HG02571 (cell line): ENCODE measurements at regions not wholly inside any gene's neighbourhood (a gene's known extent, or its start where the extent isn't known, plus 50 kb on each side); places are given as distances from the start of the nearest gene placed in this dataset.

Experiments
- ATAC-seq: cut with Tn5 transposase; IDR thresholded peaks from one replicate; pipeline ENCODE4 v1.9.1; 2021; ENCODE audit warnings: mild to moderate bottlenecking, moderate library complexity; ENCODE audit not compliant: unreplicated experiment

DNA sequence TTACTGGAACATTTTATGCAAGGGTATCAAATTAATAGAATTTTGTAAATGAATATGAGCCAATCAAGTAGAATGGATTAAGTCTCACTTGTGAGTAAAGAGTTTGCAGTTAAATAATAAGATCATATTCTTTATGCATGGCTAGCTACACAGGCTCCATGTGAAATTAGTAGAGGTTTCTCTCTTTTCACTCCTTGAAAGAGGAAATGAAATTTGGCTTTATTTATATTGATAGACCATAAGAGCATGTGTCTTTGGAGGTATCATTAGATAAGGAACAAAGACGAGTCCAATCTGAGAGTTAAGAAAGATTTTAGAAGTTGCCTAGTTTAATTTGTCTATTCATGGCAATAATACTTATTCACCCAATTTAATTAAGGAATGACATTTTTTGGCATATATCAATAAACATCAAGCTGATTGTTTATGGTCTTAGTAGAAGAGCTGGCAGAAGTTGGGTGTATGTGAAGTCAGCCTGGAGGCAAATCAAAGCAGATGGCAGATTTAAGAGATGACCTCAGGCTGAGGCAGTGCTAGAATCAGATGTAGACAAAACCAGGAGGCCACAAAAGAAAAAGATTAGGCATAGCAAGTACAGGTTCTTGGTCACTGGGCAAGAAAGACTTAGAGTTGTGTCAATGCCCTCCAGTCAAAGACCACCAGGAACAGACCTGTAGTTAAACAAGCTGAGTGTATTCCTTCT lies 406.5 kb upstream of the ARHGEF26 start:
- no peak for ATAC-seq

DNA sequence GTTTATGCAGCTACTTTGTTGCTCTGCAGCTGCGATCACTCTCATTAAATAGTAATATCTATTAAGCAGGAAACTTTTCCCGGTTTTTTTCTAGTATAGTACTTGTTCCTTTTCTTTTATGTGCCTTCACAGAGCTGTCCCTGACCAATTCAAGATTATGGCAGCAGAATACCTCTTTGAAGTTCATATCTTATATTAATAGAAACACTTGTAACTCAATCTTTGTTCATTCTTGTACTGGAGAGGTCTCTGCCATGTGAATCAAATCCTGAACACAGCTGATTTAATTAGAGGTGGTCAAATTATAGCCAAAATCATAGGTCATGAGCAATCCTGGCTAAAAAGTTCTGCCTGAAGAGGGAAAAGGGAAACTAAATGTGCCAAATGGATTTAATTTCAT lies 399.0 kb upstream of the ARHGEF26 start:
- no peak for ATAC-seq

DNA sequence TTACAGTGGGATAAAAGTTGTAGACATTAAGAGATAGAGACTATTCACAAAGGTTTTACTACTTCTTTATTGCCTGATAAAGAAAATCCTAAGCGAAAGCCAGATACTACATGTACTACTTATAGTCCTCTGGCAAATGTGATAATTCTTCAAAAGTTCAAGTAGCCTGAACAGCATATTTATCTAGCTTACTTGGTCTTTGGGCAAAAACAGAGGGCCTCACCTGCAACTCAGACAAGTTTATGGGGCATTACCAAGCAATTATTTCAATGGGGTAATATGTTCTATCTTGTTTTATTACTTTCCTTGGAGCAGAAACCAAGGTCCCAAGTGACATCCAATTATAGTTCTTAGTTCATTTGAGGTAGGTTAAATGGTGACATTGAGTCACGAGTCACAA lies 390.1 kb upstream of the ARHGEF26 start:
- no peak for ATAC-seq

DNA sequence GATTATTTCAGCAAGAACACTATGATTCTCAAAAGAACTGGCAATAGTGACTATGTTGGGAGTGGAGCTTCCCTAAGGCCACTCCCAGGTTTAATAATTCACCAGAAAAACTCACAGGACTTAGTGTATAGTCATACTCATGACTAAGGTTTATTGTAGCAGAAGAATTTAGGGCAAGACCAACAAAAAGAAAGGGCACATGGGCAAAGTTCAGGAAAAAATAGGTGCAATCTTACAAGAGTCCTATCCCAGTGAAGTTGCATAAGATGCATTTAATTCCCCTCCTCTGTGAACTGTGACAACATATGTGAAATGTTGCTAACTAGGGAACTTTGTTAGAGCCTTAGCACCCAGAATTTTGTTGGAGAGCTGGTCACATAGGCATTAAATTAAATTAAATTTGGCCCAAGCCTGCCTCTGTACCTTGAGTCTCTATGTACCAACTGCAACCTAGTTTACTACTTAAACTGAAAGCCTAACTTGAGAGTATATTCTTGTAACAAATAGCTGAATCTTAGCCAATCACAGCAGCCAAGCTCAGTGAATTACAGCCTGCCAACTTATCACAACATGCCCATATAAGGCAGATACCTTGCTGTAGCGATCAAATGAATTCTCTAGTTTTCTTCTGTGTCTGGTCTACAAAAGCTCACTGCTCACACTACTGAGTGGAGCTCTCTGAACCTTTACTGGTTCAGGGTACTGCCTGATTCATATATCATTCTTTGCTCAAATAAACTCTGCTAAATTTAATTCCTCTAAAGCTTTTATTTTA lies 386.2 kb upstream of the ARHGEF26 start:
- no peak for ATAC-seq

GRCh38 chr3:153740109-153740508 lies 381.1 kb upstream of the ARHGEF26 start:
- ATAC-seq: no peak

GRCh38 chr3:153744889-153745288 lies 376.3 kb upstream of the ARHGEF26 start:
- ATAC-seq: no peak

- no peak for ATAC-seq
Observed at GRCh38 chr3:153746211-153746610, 375.0 kb upstream of the ARHGEF26 start.

- no peak for ATAC-seq
Observed at GRCh38 chr3:153749070-153749610, 372.1 kb upstream of the ARHGEF26 start.

DNA sequence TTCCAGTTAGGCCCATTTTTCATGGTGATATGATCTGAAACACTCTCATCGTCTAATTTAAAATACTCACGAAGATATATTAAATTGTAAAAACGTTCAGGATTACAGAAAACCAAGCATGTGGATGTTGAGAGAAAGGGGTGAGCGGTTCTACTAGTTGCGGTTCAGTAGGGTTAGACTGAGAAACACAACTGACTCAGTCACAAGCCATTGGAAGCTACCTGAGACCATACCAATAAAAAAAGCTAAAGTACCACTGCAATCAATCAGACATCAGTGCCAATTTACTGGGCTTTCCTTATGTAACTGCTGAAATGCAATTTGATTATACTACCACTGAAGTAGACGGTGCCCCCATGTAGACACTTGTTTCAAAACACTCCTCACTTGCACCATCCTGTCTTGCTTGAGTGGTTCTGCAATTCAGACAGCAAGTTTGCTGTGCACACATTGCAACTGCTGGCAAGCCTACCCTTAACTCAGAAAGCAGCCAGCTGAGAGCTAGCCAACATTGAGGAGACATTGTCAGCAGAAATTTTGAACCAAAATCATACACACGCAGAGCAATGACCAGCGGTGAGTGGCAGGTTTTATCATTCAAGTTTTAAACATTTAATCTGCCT lies 368.7 kb upstream of the ARHGEF26 start:
- ATAC-seq: no peak

DNA sequence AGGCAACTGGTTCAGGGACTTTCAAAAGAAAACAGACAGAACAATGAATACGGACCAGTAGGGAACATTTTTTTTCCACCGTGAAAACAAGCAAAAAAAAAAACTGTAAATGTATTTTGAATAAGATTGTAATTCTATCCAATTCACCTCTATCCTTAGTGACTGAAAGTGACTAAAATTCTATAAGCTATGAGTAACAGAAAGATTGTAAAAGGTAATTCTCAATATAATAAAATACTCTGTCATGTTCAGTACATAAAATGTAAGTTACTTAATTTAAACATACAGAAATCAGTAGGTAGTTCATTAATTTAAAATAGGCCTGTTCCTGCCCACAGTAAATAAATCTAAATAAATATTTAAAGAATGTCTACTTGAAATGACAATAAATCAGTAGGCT lies 368.2 kb upstream of the ARHGEF26 start:
- no peak for ATAC-seq

DNA sequence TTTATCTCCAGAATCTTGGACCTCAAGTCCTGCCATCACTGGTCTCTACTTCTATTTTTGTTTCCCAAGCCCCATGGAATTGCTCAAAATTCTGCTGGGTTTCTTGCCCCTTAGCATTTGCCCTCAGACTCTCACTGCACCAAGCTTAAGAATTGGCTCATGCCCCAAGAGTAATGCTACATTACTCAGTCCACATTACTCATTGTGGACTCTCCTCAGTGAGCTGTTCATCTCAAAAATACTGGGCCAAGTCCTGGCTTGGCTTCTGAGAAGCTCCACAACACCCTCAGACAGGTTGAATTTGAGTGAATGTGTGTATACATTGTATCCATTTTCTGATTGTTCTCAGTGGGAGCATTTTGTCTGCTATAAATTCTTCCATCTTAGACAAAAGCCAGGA lies 364.4 kb upstream of the ARHGEF26 start:
- ATAC-seq: no peak

DNA sequence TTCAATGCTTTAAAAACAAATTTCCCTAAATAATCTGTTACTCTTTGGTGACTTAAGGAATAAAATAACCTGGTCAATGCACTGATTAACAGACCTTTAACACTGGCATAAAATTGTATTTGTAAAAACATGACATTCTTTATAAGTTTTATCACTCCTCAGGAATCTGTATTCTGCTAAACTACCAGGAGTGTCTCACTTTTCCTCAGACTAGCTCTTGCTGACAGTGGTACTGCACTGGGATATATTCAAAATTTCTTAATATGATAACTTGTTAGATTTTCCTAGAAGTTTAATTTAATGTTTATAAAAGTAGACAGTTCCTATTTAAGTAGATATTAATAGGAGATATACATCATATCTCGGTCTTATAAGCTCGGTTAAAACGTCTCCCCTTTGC lies 363.4 kb upstream of the ARHGEF26 start:
- ATAC-seq: no peak

DNA sequence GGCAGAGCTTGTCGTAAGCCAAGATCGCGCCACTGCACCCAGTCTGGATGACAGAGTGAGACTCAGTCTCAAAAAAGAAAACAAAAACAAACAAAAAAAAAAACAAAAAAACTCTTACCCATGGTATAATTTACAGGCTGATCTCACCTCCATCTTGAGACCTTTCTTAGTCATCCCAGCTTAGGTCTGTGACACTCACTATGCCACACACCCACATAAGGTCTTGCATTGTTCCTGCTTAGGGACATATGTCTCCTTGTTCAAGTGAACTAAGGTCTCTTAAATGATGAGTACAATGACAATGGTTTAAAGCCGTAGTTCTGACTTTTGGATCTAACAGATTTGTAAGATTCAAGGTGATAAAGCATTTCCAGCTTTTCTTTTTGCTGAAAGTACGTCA lies 360.2 kb upstream of the ARHGEF26 start:
- no peak for ATAC-seq

DNA sequence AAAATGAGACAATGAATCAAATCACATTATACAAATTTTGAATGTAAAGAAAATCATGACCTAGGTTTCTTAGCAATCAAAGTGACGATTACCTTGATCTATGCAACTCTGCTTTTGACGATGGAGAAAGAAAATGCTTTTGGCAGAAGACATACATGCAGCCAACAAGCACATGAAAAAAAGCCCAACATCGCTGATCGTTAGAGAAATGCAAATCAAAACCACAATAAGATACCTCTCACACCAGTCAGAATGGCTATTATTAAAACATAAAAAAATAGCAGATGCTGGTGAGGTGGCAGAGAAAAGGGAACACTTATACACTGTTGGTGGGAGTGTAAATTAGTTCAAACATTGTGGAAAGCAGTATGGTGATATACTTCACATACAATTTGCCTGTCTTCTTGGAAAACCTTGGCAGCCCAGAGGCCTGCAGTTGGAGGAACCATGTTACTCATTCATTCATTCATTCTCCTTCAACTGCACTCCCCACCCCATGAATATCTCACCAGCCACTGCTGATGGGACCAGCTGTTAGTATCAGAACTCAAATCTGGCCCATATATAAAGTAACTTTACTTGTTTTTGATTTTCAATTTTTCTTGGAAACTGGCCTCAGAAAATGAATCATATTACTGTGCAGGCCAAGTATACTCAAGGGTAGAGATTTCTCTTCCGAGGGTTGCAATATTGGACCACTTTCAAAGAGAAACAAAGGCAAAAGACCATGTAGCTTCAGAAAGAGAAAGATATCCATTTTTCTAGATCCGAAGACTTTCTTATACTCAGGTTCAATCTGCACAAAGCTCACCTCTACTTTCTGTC lies 358.6 kb upstream of the ARHGEF26 start:
- ATAC-seq: no peak

DNA sequence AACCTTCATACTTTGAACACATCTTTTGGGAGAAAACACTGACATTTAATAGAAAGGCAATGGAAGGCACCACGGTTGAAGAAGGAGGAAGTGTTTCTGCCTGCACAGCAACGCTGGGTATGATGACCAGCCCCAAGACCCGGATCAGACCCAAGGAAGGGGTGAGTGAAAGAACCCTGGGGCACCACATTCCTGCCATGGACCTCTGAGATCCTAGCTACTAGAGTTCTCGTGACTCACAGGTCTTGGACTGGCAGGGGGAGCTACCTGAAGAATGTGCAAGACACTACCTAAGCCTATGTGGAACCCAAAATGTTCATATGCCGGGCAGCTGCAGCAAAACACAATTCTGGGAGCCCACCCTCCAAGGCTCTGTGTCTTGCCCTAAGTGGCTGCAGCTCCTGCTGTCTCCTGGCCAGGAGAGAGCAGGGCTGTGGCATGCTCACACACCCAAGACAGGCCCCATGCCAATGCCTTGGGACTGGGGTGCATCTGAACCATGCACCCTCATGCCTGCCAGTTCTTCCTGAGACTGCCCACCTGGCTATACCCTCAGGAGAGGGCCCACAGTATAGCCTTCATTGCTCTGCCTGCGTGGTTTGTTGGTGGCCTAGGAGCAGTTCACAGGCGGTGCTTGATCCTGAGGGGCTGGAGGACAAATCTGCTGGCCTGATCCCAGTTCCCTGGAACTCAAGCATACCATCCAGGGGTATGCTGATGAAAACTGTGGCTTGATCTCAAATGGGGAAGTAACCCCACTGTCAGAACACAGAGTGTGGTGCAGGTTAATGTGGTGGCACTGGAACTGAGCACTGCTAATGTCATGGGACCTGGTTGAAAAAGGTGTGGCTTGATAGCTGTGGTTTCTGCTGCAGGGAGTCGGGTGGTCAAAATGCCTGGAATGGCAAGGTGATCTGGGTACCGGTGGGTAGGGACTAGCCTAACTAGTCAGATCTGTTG lies 353.3 kb upstream of the ARHGEF26 start:
- peak; percentile 10 for ATAC-seq

DNA sequence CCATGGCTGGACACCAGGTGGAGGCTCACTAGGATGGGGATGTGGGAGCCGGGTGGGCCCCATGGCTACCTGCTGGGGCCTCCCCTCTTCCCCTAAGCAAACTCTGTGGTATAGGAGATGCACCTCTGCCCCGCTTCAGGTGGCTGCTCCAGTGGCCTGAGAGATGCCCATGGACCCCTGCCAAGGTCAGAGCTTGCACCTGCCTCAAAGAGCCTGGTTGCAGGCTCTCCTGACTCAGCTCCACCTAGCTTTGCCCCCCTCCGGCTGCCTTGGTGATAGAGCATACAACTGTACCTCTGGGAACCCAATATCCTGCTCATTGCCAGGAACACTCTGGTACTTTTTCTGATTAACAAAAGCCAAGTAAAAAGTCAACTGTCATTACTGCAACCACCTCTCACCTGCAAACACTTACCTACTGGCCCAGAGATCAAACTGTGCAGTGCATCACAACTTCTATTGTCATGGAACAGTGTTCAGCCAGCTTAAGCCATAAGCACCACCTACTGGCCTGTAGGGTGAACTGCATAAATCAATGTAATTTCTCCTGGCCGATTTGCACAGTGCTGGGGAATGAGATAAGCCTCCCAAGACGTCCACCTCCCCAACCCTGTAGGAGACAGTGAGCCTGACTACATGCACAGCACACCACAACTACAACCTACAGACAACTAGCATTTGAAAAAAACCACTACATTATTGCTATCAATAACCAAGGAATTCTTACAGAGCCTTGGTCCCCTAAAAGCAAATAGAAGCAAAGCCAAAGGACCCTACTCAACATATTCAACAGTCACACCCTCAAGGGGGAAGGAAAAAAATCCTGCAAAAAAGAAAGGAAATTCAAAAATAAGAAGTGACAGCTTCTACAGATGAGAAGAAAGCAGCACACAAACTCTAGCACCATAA lies 352.4 kb upstream of the ARHGEF26 start:
- ATAC-seq: peak; percentile 96

DNA sequence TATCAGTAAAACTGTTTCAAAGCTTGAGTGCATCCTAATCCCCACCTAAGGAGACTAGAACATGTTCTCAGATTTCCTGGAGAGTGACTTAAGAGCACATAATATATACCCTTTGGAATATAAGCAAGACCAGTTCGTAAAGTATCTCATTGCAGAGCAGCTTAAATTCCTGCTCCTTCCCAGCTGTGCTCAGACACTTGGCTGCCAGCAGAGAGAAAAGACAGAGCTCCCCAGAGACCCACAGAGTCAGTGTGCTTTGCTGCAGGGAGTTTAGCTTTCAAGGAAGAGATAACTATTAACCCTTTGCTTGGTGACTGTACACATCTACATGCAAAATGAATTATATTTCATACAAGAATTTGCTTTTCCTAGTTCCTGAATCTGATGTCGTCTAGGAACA lies 338.1 kb upstream of the ARHGEF26 start:
- ATAC-seq: no peak

- no peak for ATAC-seq
Observed at GRCh38 chr3:153783741-153784480, 337.3 kb upstream of the ARHGEF26 start.
